Amniotic epithelial cell (primary cell): ENCODE measurements at regions not wholly inside any gene's neighbourhood (a gene's known extent, or its start where the extent isn't known, plus 50 kb on each side); places are given as distances from the start of the nearest gene placed in this dataset.

Experiments
- DNase-seq: peaks from one replicate; pipeline ENCODE4 v3.0.0-alpha.2; 2010; ENCODE audit warnings: low read depth

DNA sequence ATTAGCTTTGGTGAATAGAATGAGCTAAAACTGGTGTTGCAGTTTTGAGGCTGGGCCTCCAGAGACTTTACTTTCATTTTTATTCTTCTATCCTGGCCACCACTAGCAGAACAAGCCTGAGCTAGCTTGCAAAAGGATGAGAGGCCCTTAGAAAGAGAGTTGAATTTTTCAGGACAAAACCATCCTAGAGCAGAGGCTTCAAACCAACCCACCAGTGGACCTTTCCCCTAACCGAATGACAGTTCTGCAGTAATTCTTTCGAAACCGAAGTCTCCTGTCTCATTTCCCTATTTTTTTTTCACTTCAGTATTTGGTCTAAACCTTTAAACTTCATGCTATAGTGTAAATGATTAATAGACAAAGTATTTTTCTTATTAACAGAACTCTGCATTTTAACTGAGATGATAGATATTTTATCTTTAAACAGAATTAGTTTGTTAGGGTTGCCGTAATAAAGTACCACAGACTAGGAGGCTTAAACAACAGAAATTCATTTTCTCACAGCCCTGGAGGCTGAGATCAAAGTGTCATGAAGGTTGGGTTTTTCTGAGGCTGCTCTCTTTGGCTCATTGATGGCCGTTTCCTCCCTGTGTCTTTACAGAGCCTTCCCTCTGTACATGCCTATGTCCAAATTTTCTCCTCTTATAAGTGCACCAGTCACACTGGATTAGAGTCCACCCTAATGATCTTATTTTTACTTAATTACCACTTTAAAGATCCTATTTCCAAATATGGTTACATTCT, 80.6 kb upstream of the PAK5 start:
- DNase-seq: no peak

DNA sequence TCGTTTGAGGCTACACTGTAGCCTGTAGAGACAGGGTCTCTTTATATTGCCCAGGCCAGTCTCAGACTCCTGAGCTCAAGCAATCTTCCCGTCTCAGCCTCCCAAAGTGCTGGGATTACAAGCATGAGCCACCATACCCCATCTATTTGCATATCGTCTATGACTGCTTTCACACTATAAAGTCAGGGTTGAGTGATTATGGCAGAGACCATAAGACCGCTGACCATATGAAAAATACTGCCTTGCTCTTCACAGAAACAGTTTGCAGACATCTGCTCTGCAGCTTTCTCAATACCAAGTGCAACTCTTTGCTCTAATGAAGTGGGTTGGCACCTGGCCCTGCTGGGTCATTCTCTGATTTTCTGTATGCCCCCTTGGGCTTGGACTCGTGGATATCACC, 79.5 kb upstream of the PAK5 start:
- no peak for DNase-seq

DNA sequence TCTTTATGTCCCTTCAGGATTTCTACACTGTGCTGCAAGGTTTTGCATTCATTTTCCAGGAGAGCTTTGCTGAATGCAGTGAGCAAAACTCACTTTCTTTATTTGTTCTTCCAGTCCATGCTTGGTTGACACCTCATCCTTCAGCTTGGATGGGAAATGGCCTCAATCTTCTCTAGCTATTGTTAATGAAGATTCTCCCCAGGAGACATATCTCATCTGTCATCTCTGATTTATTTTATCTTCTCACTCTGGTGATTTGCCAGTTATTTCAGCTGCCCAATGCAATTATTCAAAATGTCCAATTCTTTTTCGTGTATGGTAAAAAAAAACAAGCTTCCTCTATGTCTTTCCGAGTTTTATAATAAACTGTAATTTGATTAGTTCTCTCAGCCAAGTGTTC, 77.9 kb upstream of the PAK5 start:
- no peak for DNase-seq

DNA sequence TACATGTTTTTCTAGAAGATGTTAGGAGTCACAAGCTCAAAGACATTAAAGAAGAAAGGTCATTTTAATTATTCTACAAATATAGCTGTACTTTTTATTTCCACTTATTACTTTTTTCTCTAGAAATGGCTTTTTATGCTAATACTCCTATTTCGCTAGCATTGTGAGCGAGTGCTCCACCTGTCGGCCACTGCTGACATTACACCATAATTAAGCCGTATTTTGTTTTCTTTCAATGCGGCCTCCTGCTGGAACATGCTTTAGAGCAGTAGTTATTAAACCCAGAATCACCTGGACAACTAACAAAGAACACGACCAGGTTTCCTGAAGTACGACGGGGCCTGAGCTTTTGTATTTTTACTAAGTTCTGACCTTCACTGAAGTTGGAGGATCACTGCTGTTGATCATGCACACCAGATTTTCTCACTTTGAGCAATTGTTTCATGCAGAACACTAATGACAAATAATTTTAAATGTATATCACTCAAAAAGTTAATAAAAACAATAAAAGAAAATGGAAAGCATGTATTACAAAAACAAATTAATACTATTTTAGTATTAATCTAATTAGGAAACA, 74.1 kb upstream of the PAK5 start:
- DNase-seq: peak; percentile 12

DNA sequence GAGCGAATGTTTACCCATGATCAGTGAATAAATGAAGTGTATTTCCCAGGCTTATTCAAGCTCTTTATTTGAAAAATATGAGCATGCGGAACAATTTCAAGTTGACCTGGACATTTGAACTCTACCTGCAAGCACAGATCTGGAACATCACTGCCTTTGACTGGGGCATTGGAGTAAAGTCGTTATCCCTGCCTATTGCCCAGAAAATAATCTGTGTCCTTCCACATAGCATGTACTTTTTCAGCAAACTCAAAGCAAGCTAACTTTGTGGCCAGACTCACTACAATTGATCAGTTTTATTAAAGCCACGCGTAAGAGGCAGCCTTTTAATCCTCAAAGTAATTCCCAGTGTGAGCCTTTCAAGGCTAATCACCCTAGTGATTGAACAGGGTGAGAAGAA, 73.4 kb upstream of the PAK5 start:
- DNase-seq: no peak

DNA sequence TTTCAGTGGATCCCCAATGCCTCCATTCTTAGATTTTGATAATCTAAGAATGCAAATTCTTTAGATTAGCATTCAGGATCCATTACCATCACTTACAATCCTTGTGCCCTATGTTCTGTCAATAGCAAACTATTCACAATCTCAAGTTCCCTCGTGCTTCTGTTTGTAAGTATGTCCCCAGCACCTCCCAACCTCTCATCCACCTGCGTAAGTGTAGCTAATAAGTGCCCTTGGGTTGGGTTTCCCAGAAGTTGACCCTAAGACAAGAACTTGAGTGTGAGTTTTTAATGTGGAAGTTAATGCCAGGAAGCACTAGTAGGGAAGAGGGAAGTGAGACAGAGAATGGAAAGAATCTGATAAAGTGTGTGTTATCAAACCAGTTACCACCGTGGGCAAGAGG, 72.6 kb upstream of the PAK5 start:
- DNase-seq: no peak

DNA sequence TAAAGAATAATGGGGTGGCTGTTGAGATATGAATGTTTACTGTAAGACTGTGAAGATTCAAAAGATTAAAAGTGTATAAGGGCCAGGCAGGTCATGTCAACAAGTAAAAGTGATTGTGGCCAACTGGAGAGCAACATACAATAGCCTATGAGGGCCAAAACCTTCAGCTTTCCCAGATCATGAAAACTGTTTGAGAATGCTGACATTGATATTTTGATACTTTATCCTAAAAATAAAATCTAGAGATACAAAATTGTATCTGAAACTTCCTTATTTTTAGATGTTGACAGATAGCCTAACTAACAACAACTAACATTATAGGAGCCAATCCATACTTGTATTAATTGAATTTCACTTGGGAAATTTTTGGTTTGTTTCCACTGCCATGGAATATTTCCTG, 70.3 kb upstream of the PAK5 start:
- no peak for DNase-seq

DNA sequence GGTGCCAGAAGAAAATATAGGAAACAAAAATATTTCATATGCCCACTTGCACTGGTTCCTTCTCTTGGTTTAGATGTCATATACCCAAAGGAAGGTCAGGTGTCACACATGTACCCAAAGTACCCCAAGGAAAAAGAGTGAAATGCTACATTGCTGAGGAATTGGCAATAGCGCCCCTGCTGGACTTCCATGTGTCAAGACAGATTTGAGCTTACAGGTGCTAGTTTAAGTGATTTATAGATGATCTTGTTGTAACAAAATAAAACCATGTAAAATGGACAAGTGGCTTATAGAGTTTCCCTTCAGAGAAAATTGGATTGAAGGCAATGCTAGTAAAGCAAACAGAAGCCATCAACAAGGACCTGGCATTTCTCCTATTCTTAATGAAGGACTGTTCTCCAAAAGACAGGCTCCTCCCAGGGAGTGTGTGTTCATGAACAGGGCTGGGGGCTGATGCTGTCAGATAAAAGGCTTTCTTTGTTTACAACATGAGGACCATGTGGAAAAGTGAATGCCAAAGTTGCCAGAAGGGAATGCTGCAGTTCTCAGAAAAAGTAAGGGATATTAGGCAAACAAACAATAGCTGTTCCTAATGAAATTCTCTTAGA, 64.3 kb upstream of the PAK5 start:
- DNase-seq: no peak

DNA sequence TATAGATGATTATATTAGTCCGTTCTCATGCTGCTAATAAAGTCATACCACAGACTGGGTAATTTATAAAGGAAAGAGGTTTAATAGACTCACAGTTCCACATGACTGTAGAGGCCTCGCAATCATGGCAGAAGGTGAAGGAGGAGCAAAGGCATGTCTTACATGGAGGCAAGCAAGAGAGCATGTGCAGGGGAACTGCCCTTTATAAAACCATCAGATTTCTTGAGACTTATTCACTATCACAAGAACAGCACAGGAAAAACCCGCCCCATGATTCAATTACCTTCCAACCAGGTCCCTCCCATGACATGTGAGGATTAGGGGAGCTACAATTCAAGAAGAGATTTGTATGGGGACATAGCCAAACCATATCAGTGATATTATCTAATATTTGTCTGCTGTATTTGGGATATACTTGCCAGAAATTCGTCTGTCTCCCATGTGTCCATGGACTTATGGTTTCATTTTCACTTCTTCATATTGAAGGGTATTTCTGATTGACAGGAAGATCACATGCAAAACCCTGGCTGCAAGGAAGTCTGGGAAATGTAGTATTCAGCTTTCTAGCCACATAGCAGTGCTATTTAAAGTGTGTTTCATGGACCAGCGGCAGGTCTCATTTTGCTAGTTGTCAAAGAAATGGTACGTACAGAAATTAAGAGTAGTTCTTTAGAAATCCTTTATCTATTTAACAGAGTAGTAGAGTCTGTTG, 50.5 kb upstream of the PAK5 start:
- no peak for DNase-seq
